ENCODE measurements at regions not wholly inside any gene's neighbourhood (a gene's known extent, or its start where the extent isn't known, plus 50 kb on each side); places are given as distances from the start of the nearest gene placed in this dataset.

DNA sequence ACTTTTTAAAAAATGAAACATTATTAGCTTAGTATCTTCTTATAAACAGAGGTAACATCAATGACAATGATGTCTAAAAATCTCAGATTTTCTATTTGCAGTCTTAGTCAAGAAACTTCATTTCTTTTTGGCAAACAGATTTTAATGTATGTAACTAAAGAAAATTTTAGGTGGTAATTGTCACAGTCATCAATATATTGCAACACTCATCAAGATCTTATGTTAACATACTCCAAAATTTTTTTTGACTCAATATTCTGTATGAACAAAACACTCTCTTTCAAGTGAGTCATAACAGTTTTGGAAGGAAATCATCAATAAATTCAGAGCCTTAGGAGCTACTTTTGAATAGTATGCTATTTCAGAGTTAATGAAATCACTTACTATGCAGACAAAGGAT, 1507.6 kb downstream of the SLITRK1 start:
- TF ChIP-seq, protein P1, sequence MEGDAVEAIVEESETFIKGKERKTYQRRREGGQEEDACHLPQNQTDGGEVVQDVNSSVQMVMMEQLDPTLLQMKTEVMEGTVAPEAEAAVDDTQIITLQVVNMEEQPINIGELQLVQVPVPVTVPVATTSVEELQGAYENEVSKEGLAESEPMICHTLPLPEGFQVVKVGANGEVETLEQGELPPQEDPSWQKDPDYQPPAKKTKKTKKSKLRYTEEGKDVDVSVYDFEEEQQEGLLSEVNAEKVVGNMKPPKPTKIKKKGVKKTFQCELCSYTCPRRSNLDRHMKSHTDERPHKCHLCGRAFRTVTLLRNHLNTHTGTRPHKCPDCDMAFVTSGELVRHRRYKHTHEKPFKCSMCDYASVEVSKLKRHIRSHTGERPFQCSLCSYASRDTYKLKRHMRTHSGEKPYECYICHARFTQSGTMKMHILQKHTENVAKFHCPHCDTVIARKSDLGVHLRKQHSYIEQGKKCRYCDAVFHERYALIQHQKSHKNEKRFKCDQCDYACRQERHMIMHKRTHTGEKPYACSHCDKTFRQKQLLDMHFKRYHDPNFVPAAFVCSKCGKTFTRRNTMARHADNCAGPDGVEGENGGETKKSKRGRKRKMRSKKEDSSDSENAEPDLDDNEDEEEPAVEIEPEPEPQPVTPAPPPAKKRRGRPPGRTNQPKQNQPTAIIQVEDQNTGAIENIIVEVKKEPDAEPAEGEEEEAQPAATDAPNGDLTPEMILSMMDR (conservative IDR thresholded peaks at IDR 0.05; ENCODE audit: control insufficient read depth, insufficient read depth, low read depth, low read length) = no peak
- DNase-seq (ENCODE audit: low read depth) = no peak
- no peak overlapping the region for H3K4me3 ChIP-seq (ENCODE audit: control insufficient read depth, low read depth, low read length)

- no peak overlapping the region for H3K4me3 ChIP-seq (ENCODE audit: control insufficient read depth, low read depth, low read length)
- TF ChIP-seq, protein P1 (conservative IDR thresholded peaks at IDR 0.05; ENCODE audit: control insufficient read depth, insufficient read depth, low read depth, low read length) = no peak
- DNase-seq (ENCODE audit: low read depth) = peak; percentile 4
Measured at GRCh38 chr13:82370316-82370715, 1512.0 kb downstream of the SLITRK1 start.

DNA sequence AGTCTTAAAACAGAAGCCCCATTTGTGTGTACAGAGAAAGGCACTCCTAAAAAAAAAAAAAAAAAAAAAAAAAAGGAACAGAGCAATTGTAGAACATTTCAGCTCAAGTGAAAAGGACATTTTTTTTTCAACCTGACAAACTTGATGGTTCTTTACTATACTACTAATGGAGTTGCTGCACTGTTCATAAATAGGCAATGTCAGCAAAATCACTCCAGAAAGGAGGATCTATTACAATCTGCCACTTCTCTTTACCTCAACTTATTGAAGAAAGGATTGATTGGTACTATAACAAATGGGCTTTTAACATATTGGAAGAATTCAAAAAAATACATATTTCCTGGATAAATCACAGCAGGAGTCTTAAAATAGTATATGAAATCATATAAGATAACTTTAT, 1517.7 kb downstream of the SLITRK1 start:
- H3K4me3 ChIP-seq (ENCODE audit: control insufficient read depth, low read depth, low read length) = no peak overlapping the region
- no peak for DNase-seq (ENCODE audit: low read depth)
- TF ChIP-seq, protein P1 (conservative IDR thresholded peaks at IDR 0.05; ENCODE audit: control insufficient read depth, insufficient read depth, low read depth, low read length) = no peak

DNA sequence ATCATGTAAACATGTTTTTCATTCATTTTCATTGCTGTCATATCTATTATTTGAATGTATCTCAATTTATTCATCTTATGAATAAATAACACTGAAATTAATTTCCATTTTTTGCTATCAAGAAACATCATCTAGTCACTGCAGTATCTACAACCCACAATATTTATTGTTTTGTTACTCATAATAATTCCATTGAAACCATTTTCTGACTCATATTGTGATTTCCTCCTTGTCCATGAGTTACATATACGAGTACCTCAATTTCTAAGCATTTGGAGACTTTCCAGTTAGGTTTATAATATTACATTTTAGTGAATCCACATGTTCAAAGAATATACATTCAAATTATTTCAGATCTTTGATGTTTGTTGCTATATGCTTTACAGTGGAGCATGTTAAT, 1524.0 kb downstream of the SLITRK1 start:
- TF ChIP-seq, protein P1 (conservative IDR thresholded peaks at IDR 0.05; ENCODE audit: control insufficient read depth, insufficient read depth, low read depth, low read length) = no peak
- DNase-seq (ENCODE audit: low read depth) = peak; percentile 26
- H3K4me3 ChIP-seq (ENCODE audit: control insufficient read depth, low read depth, low read length) = no peak overlapping the region

- DNase-seq (ENCODE audit: low read depth) = peak; percentile 6
- H3K4me3 ChIP-seq (ENCODE audit: control insufficient read depth, low read depth, low read length) = no peak overlapping the region
- TF ChIP-seq, protein P1 (conservative IDR thresholded peaks at IDR 0.05; ENCODE audit: control insufficient read depth, insufficient read depth, low read depth, low read length) = no peak
Measured at GRCh38 chr13:82356667-82357410, 1525.4 kb downstream of the SLITRK1 start.

- TF ChIP-seq, protein P1 (conservative IDR thresholded peaks at IDR 0.05; ENCODE audit: control insufficient read depth, insufficient read depth, low read depth, low read length) = no peak
- H3K4me3 ChIP-seq (ENCODE audit: control insufficient read depth, low read depth, low read length) = no peak overlapping the region
- DNase-seq (ENCODE audit: low read depth) = no peak
Measured at GRCh38 chr13:82344867-82345266, 1537.4 kb downstream of the SLITRK1 start.

Measured in fibroblast of mammary gland (primary cell).